Ascending aorta (tissue), 2 donors: ENCODE measurements at regions not wholly inside any gene's neighbourhood (a gene's known extent, or its start where the extent isn't known, plus 50 kb on each side); places are given as distances from the start of the nearest gene placed in this dataset.

Experiments
- DNase-seq, 2 donors: peaks; one replicate each; pipeline ENCODE4 v3.0.0-alpha.2; 2019; ENCODE audit warnings: low spot score in 2 of 2
- H3K27ac ChIP-seq, 2 donors: fragments of 200-600 bp; sonication (generic); one replicate each; pipeline ENCODE4 v1.5.1; 2016 to 2017; ENCODE audit warnings: mild to moderate bottlenecking in 1 of 2
- H3K27me3 ChIP-seq: fragments of 200-600 bp; sonication (generic); one replicate; pipeline ENCODE4 v1.5.1; 2017
- H3K36me3 ChIP-seq, 2 donors: fragments of 200-600 bp; sonication (generic); one replicate each; pipeline ENCODE4 v1.5.1; 2016
- H3K4me1 ChIP-seq, 2 donors: fragments of 200-600 bp; sonication (generic); one replicate each; pipeline ENCODE4 v1.5.1; 2016 to 2017; ENCODE audit warnings: mild to moderate bottlenecking in 1 of 2
- H3K4me3 ChIP-seq, 2 donors: fragments of 200-600 bp; sonication (generic); one replicate each; pipeline ENCODE4 v1.5.1; 2016 to 2017; ENCODE audit warnings: mild to moderate bottlenecking in 1 of 2
- H3K9me3 ChIP-seq, 2 donors: fragments of 200-600 bp; sonication (generic); one replicate each; pipeline ENCODE4 v1.5.1; 2016
- CTCF ChIP-seq, 3 experiments: fragments of 200-600 bp in 2 of 3; fragments of 450-650 bp in 1 of 3; sonication (generic) in 2 of 3; IDR thresholded peaks; one replicate each; pipeline ENCODE4 v1.5.1; 2016 to 2019; ENCODE audit warnings: antibody characterized with exemption in 3 of 3, mild to moderate bottlenecking in 1 of 3, moderate library complexity in 1 of 3
- intact Hi-C: fragments of 100-400 bp; cut with DNase I; formaldehyde crosslinking; loops from one replicate; pipeline ENCODE4 v1.15.1; 2023

- no peak overlapping the region for H3K27ac ChIP-seq
- no peak for DNase-seq
- H3K4me1 ChIP-seq = no peaks in the 10 kb centered on the region
- no peaks in the 10 kb centered on the region for H3K36me3 ChIP-seq
- no peaks in the 10 kb centered on the region for H3K9me3 ChIP-seq
- intact Hi-C loops = no loop called here
- no peaks in the 10 kb centered on the region for H3K27me3 ChIP-seq
- no peak for TF ChIP-seq CTCF (IDR thresholded peaks at IDR 0.05)
- H3K4me3 ChIP-seq = no peak overlapping the region
Measured at GRCh38 chr2:118241128-118241527, 152.9 kb downstream of the INSIG2 start.

GRCh38 chr2:118240276-118240675 lies 152.0 kb downstream of the INSIG2 start:
- Histone ChIP-seq H3K4me1 (no peaks in the 10 kb centered on the region), H3K27me3 (no peaks in the 10 kb centered on the region), H3K36me3 (no peaks in the 10 kb centered on the region), H3K9me3 (no peaks in the 10 kb centered on the region), H3K4me3 (no peak overlapping the region), H3K27ac (no peak overlapping the region)
- no peak for TF ChIP-seq CTCF (IDR thresholded peaks at IDR 0.05)
- intact Hi-C loops = no loop called here
- no peak for DNase-seq

- intact Hi-C loops = loop anchor here (10.0 kb wide), 1 partner anchor 1626 kb away; no protein-coding TSS in a partner anchor
- H3K4me1 ChIP-seq = no peaks in the 10 kb centered on the region
- no peak for TF ChIP-seq CTCF (IDR thresholded peaks at IDR 0.05)
- H3K27ac ChIP-seq = no peak overlapping the region
- H3K4me3 ChIP-seq = no peak overlapping the region
- no peaks in the 10 kb centered on the region for H3K27me3 ChIP-seq
- no peaks in the 10 kb centered on the region for H3K36me3 ChIP-seq
- no peaks in the 10 kb centered on the region for H3K9me3 ChIP-seq
- DNase-seq = no peak
Measured at GRCh38 chr2:118239284-118239683, 151.0 kb downstream of the INSIG2 start.

GRCh38 chr2:118237451-118237850 lies 149.2 kb downstream of the INSIG2 start:
- peak in 1 of 3 experiments; percentile 9 for TF ChIP-seq CTCF (IDR thresholded peaks at IDR 0.05)
- intact Hi-C loops = loop anchor here (10.0 kb wide), 1 partner anchor 1627 kb away; no protein-coding TSS in a partner anchor
- DNase-seq = no peak
- H3K27me3 ChIP-seq = no peaks in the 10 kb centered on the region
- no peaks in the 10 kb centered on the region for H3K9me3 ChIP-seq
- no peaks in the 10 kb centered on the region for H3K4me1 ChIP-seq
- no peak overlapping the region for H3K27ac ChIP-seq
- H3K4me3 ChIP-seq = no peak overlapping the region
- no peaks in the 10 kb centered on the region for H3K36me3 ChIP-seq

GRCh38 chr2:118232796-118233195 lies 144.5 kb downstream of the INSIG2 start:
- DNase-seq = no peak
- Histone ChIP-seq H3K27me3 (no peaks in the 10 kb centered on the region), H3K4me3 (no peak overlapping the region), H3K4me1 (no peaks in the 10 kb centered on the region), H3K36me3 (no peaks in the 10 kb centered on the region), H3K9me3 (no peaks in the 10 kb centered on the region), H3K27ac (no peak overlapping the region)
- no peak for TF ChIP-seq CTCF (IDR thresholded peaks at IDR 0.05)
- intact Hi-C loops = loop anchor here (10.0 kb wide), 1 partner anchor 1632 kb away; no protein-coding TSS in a partner anchor

- Histone ChIP-seq H3K36me3 (no peaks in the 10 kb centered on the region), H3K4me1 (no peaks in the 10 kb centered on the region), H3K27ac (no peak overlapping the region), H3K4me3 (no peak overlapping the region), H3K9me3 (no peaks in the 10 kb centered on the region), H3K27me3 (no peaks in the 10 kb centered on the region)
- TF ChIP-seq CTCF (IDR thresholded peaks at IDR 0.05) = no peak
- no peak for DNase-seq
- intact Hi-C loops = loop anchor here (10.0 kb wide), 1 partner anchor 1632 kb away; no protein-coding TSS in a partner anchor
Measured at GRCh38 chr2:118232391-118232790, 144.1 kb downstream of the INSIG2 start.
